GM21360 (cell line): ENCODE measurements at regions not wholly inside any gene's neighbourhood (a gene's known extent, or its start where the extent isn't known, plus 50 kb on each side); places are given as distances from the start of the nearest gene placed in this dataset.
"Not testable (repeated sequence)": the region's sequence is repeated elsewhere in the genome, so short reads cannot be mapped to it uniquely, and the experiment has no call there.

ENCODE experiments used
- ATAC-seq: cut with Tn5 transposase; IDR thresholded peaks from one replicate; pipeline ENCODE4 v1.9.1; 2021; ENCODE audit warnings: mild to moderate bottlenecking, moderate library complexity; ENCODE audit not compliant: unreplicated experiment

- ATAC-seq = no peak
These were observed 488.4 kb upstream of the JAG1 start for GRCh38 chr20:11162026-11162775.

GRCh38 chr20:11165789-11166188 is 492.0 kb upstream of the JAG1 start:
- ATAC-seq = no peak

GRCh38 chr20:11166712-11167111 is 492.9 kb upstream of the JAG1 start:
- no peak for ATAC-seq

GRCh38 chr20:11168026-11168425 is 494.2 kb upstream of the JAG1 start:
- ATAC-seq = no peak

- ATAC-seq = no peak
These were observed 496.2 kb upstream of the JAG1 start for GRCh38 chr20:11170025-11170424.

- no peak for ATAC-seq
These were observed 496.8 kb upstream of the JAG1 start for GRCh38 chr20:11170565-11170964.

GRCh38 chr20:11172881-11173280 is 499.1 kb upstream of the JAG1 start:
- ATAC-seq = no peak

GRCh38 chr20:11173916-11174315 is 500.1 kb upstream of the JAG1 start:
- ATAC-seq = no peak

- no peak for ATAC-seq
These were observed 501.1 kb upstream of the JAG1 start for GRCh38 chr20:11174861-11175260.

GRCh38 chr20:11176431-11176830 is 502.6 kb upstream of the JAG1 start:
- ATAC-seq = no peak

GRCh38 chr20:11178946-11179654 is 505.3 kb upstream of the JAG1 start:
- ATAC-seq = no peak

GRCh38 chr20:11180186-11180585 is 506.4 kb upstream of the JAG1 start:
- no peak for ATAC-seq

- ATAC-seq = not testable (repeated sequence)
These were observed 507.3 kb upstream of the JAG1 start for GRCh38 chr20:11181129-11181528.

GRCh38 chr20:11181966-11182365 is 508.2 kb upstream of the JAG1 start:
- no peak for ATAC-seq

- ATAC-seq = no peak
These were observed 508.9 kb upstream of the JAG1 start for GRCh38 chr20:11182720-11183119.

- no peak for ATAC-seq
These were observed 512.7 kb upstream of the JAG1 start for GRCh38 chr20:11186301-11187008.

GRCh38 chr20:11188843-11189603 is 515.2 kb upstream of the JAG1 start:
- no peak for ATAC-seq

GRCh38 chr20:11190741-11191140 is 516.9 kb upstream of the JAG1 start:
- ATAC-seq = no peak

GRCh38 chr20:11192106-11192505 is 518.3 kb upstream of the JAG1 start:
- no peak for ATAC-seq

GRCh38 chr20:11193241-11193640 is 519.4 kb upstream of the JAG1 start:
- ATAC-seq = no peak

- ATAC-seq = no peak
These were observed 521.4 kb upstream of the JAG1 start for GRCh38 chr20:11195169-11195568.
